Panc1 (cell line): ENCODE measurements at regions not wholly inside any gene's neighbourhood (a gene's known extent, or its start where the extent isn't known, plus 50 kb on each side); places are given as distances from the start of the nearest gene placed in this dataset.

Experiments
- ATAC-seq: fragments of 200-7000 bp; cut with Tn5 transposase; 2 replicates; pipeline ENCODE4 v1.9.1; 2020; ENCODE audit warnings: mild to moderate bottlenecking, moderate library complexity
- BruUV-seq: library from RNA; stranded (reverse); fragments of 400-500 nt; replicated peaks from 2 replicates; lab custom pipeline; 2021; lab: Mats Ljungman, UMichigan
- CTCF ChIA-PET: fragments of 300-600 bp; sonication (Branson Sonifier 250); formaldehyde crosslinking; loops from one replicate; lab custom pipeline; 2022; ENCODE audit warnings: antibody characterized with exemption; lab: Charles Lee
- POLR2A ChIA-PET: fragments of 300-600 bp; sonication (Branson Sonifier 250); formaldehyde crosslinking; loops from one replicate; lab custom pipeline; 2022; ENCODE audit warnings: antibody characterized with exemption; lab: Charles Lee
- DNase-seq: peaks from one replicate; pipeline ENCODE4 v3.0.0-alpha.2; 2010; ENCODE audit warnings: low read depth, low spot score
- H3K27ac ChIP-seq: 2 replicates; pipeline ENCODE4 v1.5.1; 2011; ENCODE audit warnings: mild to moderate bottlenecking, low read length, inconsistent platforms
- H3K27me3 ChIP-seq: fragments of 200-500 bp; sonication (Bioruptor generic); 2 replicates; pipeline ENCODE4 v1.6.0; 2014; ENCODE audit warnings: low read length, inconsistent platforms; ENCODE audit not compliant: control insufficient read depth, insufficient read depth
- H3K36me3 ChIP-seq: fragments of 200-500 bp; sonication (Bioruptor generic); 2 replicates; pipeline ENCODE4 v1.5.1; 2014; ENCODE audit warnings: inconsistent platforms, mild to moderate bottlenecking, low read length, moderate library complexity; ENCODE audit not compliant: control insufficient read depth, insufficient read depth
- H3K4me1 ChIP-seq: 2 replicates; pipeline ENCODE4 v1.5.1; 2011; ENCODE audit warnings: inconsistent platforms, mild to moderate bottlenecking, low read length, moderate library complexity; ENCODE audit not compliant: control insufficient read depth, insufficient read depth
- H3K4me3 ChIP-seq, 2 experiments: 2 replicates each; pipeline ENCODE4 v1.5.1; 2011 to 2012; ENCODE audit warnings: low read depth in 2 of 2, low read length in 2 of 2, mild to moderate bottlenecking in 2 of 2, inconsistent platforms in 1 of 2, moderate library complexity in 1 of 2
- H3K9me3 ChIP-seq: fragments of 200-500 bp; sonication (Bioruptor generic); 2 replicates; pipeline ENCODE4 v1.5.1; 2014; ENCODE audit warnings: low read depth, mild to moderate bottlenecking, inconsistent platforms, low read length, moderate library complexity; ENCODE audit not compliant: control insufficient read depth, insufficient read depth
- CTCF ChIP-seq: fragments of 450-650 bp; IDR thresholded peaks from 2 replicates; pipeline ENCODE4 v1.5.1; 2017; ENCODE audit warnings: mild to moderate bottlenecking
- POLR2AphosphoS5 ChIP-seq: IDR thresholded peaks from 2 replicates; pipeline ENCODE4 v1.6.1; 2012; ENCODE audit warnings: mild to moderate bottlenecking, low read depth, low read length, moderate library complexity
- REST ChIP-seq, 2 experiments: IDR thresholded peaks; 2 replicates each; pipeline ENCODE4 v1.6.1; 2011 to 2012; ENCODE audit warnings: low read depth in 2 of 2, control low read depth in 1 of 2, low read length in 1 of 2, mild to moderate bottlenecking in 1 of 2, moderate library complexity in 1 of 2; ENCODE audit not compliant: insufficient read depth in 1 of 2
- SIN3A ChIP-seq: IDR thresholded peaks from 2 replicates; pipeline ENCODE4 v1.6.1; 2012; ENCODE audit warnings: low read depth, mild to moderate bottlenecking, low read length, moderate library complexity, borderline replicate concordance; ENCODE audit not compliant: insufficient read depth
- TCF7L2 ChIP-seq: IDR thresholded peaks from 2 replicates; pipeline ENCODE4 v1.6.1; 2011; ENCODE audit warnings: mild to moderate bottlenecking, low read depth, low read length, inconsistent platforms
- in situ Hi-C: cut with HindIII; loops from 2 replicates; pipeline ENCODE4 v1.10.0; 2016; ENCODE audit warnings: low sequenced_read_pairs, low pct_unique_long_range_greater_than_20kb
- intact Hi-C: fragments of 100-400 bp; cut with micrococcal nuclease; formaldehyde crosslinking; loops from one replicate; pipeline ENCODE4 v1.10.0; 2022; ENCODE audit not compliant: unreplicated experiment

- intact Hi-C loops = no loop called here
- H3K4me3 ChIP-seq = no peak overlapping the region
- CTCF ChIA-PET = no interaction called here
- no peaks in the 10 kb centered on the region for H3K36me3 ChIP-seq
- TF ChIP-seq POLR2AphosphoS5 (no peak), CTCF (no peak), SIN3A (no peak), TCF7L2 (no peak), REST (IDR thresholded peaks at IDR 0.05; ENCODE audit: insufficient read depth in 1 of 2, low read depth in 2 of 2, low read length in 1 of 2) (no peak)
- no peak for ATAC-seq
- BruUV-seq = no TSS peak
- no peak for DNase-seq
- no peaks in the 10 kb centered on the region for H3K4me1 ChIP-seq
- POLR2A ChIA-PET = no interaction called here
- H3K27me3 ChIP-seq = no peaks in the 10 kb centered on the region
- in situ Hi-C loops = no loop called here
- H3K27ac ChIP-seq = no peak overlapping the region
- no peaks in the 10 kb centered on the region for H3K9me3 ChIP-seq
These were observed 95.5 kb downstream of the ALDH8A1 start for GRCh38 chr6:134854366-134854765.

DNA sequence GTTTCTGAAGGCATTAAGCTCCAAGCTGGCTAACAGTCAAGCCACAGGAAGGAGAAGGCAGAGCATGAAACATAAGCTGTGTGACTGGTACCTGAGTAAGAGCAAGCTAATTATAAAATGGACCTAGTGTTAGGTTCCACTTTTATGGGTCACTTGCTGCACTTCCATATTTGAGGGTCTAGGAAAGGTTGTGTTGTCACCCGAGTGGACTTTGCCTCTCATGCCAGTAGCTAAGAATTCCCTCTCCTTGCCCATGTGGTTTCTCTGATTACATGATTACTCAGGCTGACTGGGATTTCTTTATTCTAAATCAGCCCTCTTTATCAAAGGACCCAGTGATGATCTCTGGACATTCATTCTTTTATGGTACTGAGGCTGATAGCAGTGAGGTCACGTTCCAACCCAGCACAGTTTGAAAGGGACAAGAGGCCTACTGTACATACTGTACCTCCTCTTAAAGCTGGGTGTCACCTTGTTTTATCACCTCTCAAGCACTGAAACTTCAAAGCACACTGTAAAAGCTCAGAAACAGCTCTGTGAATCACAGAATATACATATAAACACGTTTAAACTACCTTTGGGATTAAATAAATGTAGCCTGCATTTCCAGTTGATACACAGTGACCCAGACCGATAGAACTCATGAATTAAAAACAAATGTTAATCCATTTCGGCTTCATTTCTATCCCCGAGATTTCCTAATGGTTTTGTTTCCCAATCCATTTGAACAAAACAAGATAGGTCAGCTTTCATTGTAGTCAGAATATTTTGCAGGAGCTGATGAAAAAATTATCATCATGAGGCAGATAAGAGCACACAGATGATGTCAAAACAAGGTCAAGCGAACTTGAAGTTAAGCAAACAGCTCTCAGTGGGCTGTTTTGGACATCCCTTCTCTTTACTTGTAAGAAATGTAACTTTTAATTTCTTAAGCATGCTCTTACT, 96.5 kb downstream of the ALDH8A1 start:
- intact Hi-C loops (no loop called here), in situ Hi-C loops (no loop called here)
- Histone ChIP-seq H3K4me3 (no peak overlapping the region), H3K27ac (no peak overlapping the region), H3K36me3 (no peaks in the 10 kb centered on the region), H3K9me3 (no peaks in the 10 kb centered on the region), H3K4me1 (no peaks in the 10 kb centered on the region), H3K27me3 (no peaks in the 10 kb centered on the region)
- BruUV-seq = no TSS peak
- peak; percentile 90 for ATAC-seq
- ChIA-PET CTCF (no interaction called here), POLR2A (interaction anchor here (0.6 kb wide), 1 partner anchor 374 kb away, joined by 14 read pairs; no protein-coding TSS in a partner anchor)
- DNase-seq = peak; percentile 35
- TF ChIP-seq POLR2AphosphoS5 (no peak), TCF7L2 (no peak), REST (IDR thresholded peaks at IDR 0.05; ENCODE audit: insufficient read depth in 1 of 2, low read depth in 2 of 2, low read length in 1 of 2) (no peak), CTCF (no peak), SIN3A (no peak)
